Chondrocyte (in vitro differentiated cells): ENCODE measurements at regions not wholly inside any gene's neighbourhood (a gene's known extent, or its start where the extent isn't known, plus 50 kb on each side); places are given as distances from the start of the nearest gene placed in this dataset.

ENCODE experiments used
- DNase-seq: peaks from one replicate; pipeline ENCODE4 v3.0.0; 2021; ENCODE audit warnings: mixed read lengths, low spot score
- H3K27ac Mint-ChIP-seq: one replicate; pipeline ENCODE4 v1.8.0; 2021; ENCODE audit warnings: mild to moderate bottlenecking, moderate library complexity, mixed read lengths; ENCODE audit not compliant: unreplicated experiment
- H3K27me3 Mint-ChIP-seq: 2 replicates; pipeline ENCODE4 v1.8.0; 2021; ENCODE audit warnings: low read depth, mixed read lengths
- H3K36me3 Mint-ChIP-seq: 2 replicates; pipeline ENCODE4 v1.8.0; 2021; ENCODE audit warnings: low read depth, mixed read lengths
- H3K4me1 Mint-ChIP-seq: 2 replicates; pipeline ENCODE4 v1.8.0; 2021; ENCODE audit warnings: low read depth, mild to moderate bottlenecking, mixed read lengths
- H3K4me3 Mint-ChIP-seq: one replicate; pipeline ENCODE4 v1.8.0; 2021; ENCODE audit warnings: mild to moderate bottlenecking, moderate library complexity, mixed read lengths; ENCODE audit not compliant: unreplicated experiment
- H3K9me3 Mint-ChIP-seq: 2 replicates; pipeline ENCODE4 v1.8.0; 2021; ENCODE audit warnings: low read depth, mixed read lengths
- CTCF ChIP-seq: fragments of 200-600 bp; sonication (generic); IDR thresholded peaks from 2 replicates; pipeline ENCODE4 v1.5.0; 2021; ENCODE audit warnings: antibody characterized with exemption, mild to moderate bottlenecking, moderate library complexity

DNA sequence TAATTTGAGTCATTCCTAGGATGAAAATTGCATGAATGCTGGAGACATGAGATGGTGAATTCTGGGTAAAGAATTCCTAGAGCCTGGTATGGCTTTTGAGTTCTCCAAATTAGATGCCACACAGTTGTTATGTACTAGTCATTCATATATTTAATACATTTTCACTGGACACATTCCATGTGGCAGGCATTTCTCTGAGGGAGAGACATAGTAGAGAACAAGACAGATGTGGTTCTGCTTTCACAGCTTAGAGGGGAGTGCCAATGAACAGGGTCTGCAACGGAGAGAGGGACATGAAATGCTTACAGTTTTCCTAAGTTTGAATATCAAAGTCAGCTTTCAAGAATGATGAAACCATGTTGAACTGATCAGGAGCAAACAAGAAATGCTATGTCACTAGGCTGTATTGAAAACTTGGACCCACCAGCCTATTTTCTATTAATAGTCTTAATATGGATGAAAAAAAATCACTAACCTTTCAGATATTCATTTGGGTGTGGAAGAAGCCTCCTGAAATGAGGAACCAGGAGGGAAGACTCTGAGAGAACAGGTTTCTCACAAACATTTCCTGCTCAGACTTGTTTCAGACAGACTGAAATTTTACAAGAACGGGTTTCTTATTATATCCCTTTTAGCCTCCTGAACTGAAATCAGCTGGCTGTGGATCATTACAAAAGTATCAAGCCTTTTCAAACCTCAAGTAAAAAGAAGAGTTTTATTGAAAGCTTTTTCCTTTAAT is 276.0 kb upstream of the TET2 start:
- no peak for DNase-seq
- H3K36me3 Mint-ChIP-seq: no peaks in the 10 kb centered on the region
- no peak overlapping the region for H3K27ac Mint-ChIP-seq
- H3K4me3 Mint-ChIP-seq: no peak overlapping the region
- H3K4me1 Mint-ChIP-seq: no peaks in the 10 kb centered on the region
- TF ChIP-seq CTCF: no peak
- H3K9me3 Mint-ChIP-seq: no peaks in the 10 kb centered on the region
- H3K27me3 Mint-ChIP-seq: peaks cover 22% of the 10 kb centered on the region

DNA sequence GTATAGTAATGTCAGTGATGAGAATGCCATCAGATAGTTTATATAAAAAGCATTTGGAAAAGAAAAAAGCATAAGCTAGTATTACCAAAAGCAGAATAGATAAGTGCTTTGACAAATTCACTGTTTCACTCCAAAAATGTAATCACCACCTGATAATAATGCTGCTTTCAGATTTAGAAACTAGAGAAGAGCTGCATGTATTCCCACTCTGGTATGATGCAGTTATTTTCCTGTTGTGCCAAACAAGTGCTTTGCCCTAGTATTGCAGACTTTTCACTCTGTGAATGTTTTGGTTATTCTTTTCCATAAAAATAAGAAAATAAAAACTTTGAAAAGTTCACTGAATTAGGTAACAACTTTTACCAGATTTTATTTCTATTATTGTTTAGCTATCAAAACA is 267.7 kb upstream of the TET2 start:
- Mint-ChIP-seq H3K27me3 (peaks cover 8% of the 10 kb centered on the region), H3K4me1 (no peaks in the 10 kb centered on the region), H3K9me3 (no peaks in the 10 kb centered on the region), H3K27ac (no peak overlapping the region), H3K36me3 (no peaks in the 10 kb centered on the region), H3K4me3 (no peak overlapping the region)
- no peak for DNase-seq
- TF ChIP-seq CTCF: no peak

DNA sequence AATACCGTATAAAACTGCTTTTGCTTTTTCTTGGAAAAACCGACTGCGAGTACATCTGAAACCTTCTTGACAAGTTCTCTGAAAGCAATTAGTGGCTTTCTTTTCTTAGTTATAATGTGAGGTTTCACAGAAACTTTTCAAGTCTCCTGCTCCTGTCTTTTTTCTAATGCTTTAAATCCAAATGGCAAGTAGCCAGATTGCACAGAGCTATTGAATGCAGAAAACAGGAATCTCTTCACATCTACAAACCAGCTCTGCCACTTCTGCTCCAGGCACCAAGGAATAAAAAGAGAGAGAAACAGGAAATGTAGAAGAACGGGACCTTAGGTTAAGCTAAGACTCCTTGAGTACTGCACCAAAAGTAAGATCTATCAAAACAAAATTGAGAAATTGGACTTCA is 267.3 kb upstream of the TET2 start:
- no peak for TF ChIP-seq CTCF
- Mint-ChIP-seq H3K27ac (no peak overlapping the region), H3K27me3 (peaks cover 11% of the 10 kb centered on the region), H3K4me1 (no peaks in the 10 kb centered on the region), H3K9me3 (no peaks in the 10 kb centered on the region), H3K4me3 (no peak overlapping the region), H3K36me3 (no peaks in the 10 kb centered on the region)
- no peak for DNase-seq

DNA sequence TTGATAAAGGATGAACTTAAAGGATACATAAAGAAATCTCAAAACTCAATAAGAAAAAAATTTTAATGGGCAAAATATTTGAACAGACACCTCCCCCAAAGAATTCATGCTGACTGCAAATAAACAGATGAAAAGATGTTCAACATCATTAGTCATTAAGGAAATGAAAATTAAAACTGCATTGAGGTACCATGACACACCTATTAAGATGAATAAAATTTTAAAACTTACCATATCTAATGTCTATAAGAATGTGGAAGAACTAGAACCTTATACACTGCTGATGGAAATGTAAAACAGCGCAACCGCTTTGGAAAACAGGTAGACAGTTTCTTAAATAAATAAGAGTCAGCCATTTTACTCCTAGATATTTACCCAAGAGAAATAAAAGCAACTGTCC is 266.8 kb upstream of the TET2 start:
- no peak for DNase-seq
- Mint-ChIP-seq H3K4me1 (no peaks in the 10 kb centered on the region), H3K36me3 (no peaks in the 10 kb centered on the region), H3K27ac (no peak overlapping the region), H3K4me3 (no peak overlapping the region), H3K27me3 (peaks cover 16% of the 10 kb centered on the region), H3K9me3 (no peaks in the 10 kb centered on the region)
- TF ChIP-seq CTCF: no peak

DNA sequence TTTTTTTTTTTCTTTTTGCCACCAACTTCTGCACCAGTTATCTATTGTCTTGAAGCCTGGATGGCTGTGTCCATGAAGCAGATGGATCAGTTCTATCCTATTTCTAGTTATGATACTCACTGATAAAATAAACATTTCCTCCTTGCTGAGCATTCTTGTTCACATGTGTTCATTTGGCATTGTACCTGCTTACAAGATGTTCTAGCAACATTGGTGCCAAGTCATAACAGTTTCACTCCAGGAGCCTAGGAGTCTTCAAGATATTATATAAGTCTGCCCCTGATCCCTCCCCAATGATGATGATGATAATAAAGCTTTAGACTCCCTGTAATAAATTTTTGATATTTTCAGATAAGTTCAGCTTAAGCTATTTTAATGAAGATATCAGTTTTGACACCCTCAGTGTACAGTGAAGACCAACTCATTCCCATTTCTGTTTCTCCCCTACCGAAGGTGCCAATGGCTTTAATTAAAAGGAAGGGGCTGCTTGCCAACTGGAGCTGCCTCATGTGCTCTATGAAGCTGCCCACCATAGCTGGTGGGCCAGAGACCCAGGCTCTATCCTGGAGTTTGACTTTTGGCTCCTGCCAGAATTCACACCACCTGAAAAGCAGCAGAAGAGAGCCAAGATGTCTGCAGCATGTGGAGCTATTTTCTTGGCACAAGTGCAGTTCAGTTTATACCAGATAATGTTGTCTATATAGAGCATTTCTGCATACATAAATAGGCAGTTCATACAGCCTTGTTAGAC is 265.4 kb upstream of the TET2 start:
- TF ChIP-seq CTCF: no peak
- H3K9me3 Mint-ChIP-seq: no peaks in the 10 kb centered on the region
- no peak overlapping the region for H3K4me3 Mint-ChIP-seq
- no peaks in the 10 kb centered on the region for H3K36me3 Mint-ChIP-seq
- H3K27me3 Mint-ChIP-seq: peaks cover 14% of the 10 kb centered on the region
- no peak overlapping the region for H3K27ac Mint-ChIP-seq
- H3K4me1 Mint-ChIP-seq: no peaks in the 10 kb centered on the region
- no peak for DNase-seq
